Body of pancreas (tissue), 4 donors: ENCODE measurements at regions not wholly inside any gene's neighbourhood (a gene's known extent, or its start where the extent isn't known, plus 50 kb on each side); places are given as distances from the start of the nearest gene placed in this dataset.

ENCODE experiments used
- POLR2A ChIP-seq, 3 donors: fragments of 450-650 bp; IDR thresholded peaks; one replicate each; pipeline ENCODE4 v1.6.1; 2016; ENCODE audit warnings: antibody characterized with exemption in 3 of 3, mild to moderate bottlenecking in 2 of 3
- TF ChIP-seq, protein P1 (sequence below), 7 experiments: fragments of 450-650 bp in 4 of 7; fragments of 200-600 bp in 3 of 7; sonication (generic) in 3 of 7; IDR thresholded peaks; one replicate each; pipeline ENCODE4 v1.5.1; 2016 to 2019; ENCODE audit warnings: antibody characterized with exemption in 7 of 7

DNA sequence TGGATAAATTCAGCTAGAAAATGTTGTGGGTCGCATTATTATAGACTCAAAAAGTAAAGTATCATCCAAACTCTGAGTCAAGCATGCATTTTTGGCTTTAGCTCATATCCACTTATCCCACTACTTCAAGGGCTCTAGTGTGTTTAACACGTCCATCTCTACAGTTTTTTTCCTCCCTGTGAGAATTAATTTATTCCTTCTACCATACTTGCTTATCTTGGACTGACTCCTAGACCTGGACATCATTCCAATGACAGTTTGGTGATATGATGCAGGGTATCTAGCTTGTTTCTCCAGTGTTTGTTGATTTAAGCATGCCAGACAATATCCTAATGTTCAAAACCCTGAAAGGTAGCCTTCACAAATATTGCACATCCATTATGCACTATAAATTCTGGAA is 1037.1 kb upstream of the INTU start:
- TF ChIP-seq, protein P1, sequence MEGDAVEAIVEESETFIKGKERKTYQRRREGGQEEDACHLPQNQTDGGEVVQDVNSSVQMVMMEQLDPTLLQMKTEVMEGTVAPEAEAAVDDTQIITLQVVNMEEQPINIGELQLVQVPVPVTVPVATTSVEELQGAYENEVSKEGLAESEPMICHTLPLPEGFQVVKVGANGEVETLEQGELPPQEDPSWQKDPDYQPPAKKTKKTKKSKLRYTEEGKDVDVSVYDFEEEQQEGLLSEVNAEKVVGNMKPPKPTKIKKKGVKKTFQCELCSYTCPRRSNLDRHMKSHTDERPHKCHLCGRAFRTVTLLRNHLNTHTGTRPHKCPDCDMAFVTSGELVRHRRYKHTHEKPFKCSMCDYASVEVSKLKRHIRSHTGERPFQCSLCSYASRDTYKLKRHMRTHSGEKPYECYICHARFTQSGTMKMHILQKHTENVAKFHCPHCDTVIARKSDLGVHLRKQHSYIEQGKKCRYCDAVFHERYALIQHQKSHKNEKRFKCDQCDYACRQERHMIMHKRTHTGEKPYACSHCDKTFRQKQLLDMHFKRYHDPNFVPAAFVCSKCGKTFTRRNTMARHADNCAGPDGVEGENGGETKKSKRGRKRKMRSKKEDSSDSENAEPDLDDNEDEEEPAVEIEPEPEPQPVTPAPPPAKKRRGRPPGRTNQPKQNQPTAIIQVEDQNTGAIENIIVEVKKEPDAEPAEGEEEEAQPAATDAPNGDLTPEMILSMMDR (IDR thresholded peaks at IDR 0.05), result no peak
- no peak for TF ChIP-seq POLR2A (IDR thresholded peaks at IDR 0.05)
